ENCODE measurements at regions not wholly inside any gene's neighbourhood (a gene's known extent, or its start where the extent isn't known, plus 50 kb on each side); places are given as distances from the start of the nearest gene placed in this dataset.
"Not testable (repeated sequence)": the region's sequence is repeated elsewhere in the genome, so short reads cannot be mapped to it uniquely, and the experiment has no call there.

DNA sequence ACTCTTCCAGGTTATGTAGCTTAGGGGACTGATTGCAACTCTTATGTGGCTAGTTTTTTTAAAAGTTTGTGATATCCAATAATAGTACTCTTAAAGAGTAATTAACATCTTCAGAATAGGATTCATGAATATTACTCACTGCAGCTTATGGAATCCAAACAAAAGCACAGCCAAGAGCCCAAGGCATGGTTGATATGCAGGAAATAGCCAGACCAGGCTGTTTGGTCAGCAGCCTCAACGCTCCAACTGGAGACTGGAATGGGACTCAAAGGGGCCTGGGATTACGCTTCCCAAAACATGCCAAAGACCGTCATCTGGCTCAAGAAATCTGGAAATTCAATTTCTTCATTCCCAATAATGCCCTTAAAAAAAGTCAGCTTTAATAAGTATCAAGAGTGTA is 268.6 kb downstream of the SEC61B start:
- no peak overlapping the region for H3K9ac ChIP-seq (ENCODE audit: low read length)
- H3K4me1 ChIP-seq (ENCODE audit: control insufficient read depth, low read depth, low read length) = peaks cover 14% of the 10 kb centered on the region
- H3K4me3 ChIP-seq (ENCODE audit: low read length) = no peak overlapping the region
- H3K9me3 ChIP-seq (ENCODE audit: control insufficient read depth, low read depth, low read length) = no peaks in the 10 kb centered on the region
- H3K27me3 ChIP-seq (ENCODE audit: control insufficient read depth, insufficient read depth, low read length) = peaks cover 15% of the 10 kb centered on the region
- H3K27ac ChIP-seq (ENCODE audit: low read length) = no peak overlapping the region
- no peaks in the 10 kb centered on the region for H3K36me3 ChIP-seq (ENCODE audit: control insufficient read depth, low read depth, low read length)

- H3K4me1 ChIP-seq (ENCODE audit: control insufficient read depth, low read depth, low read length) = peaks cover 14% of the 10 kb centered on the region
- no peak overlapping the region for H3K9ac ChIP-seq (ENCODE audit: low read length)
- H3K27ac ChIP-seq (ENCODE audit: low read length) = no peak overlapping the region
- no peak overlapping the region for H3K4me3 ChIP-seq (ENCODE audit: low read length)
- H3K27me3 ChIP-seq (ENCODE audit: control insufficient read depth, insufficient read depth, low read length) = peaks cover 11% of the 10 kb centered on the region
- H3K9me3 ChIP-seq (ENCODE audit: control insufficient read depth, low read depth, low read length) = no peaks in the 10 kb centered on the region
- H3K36me3 ChIP-seq (ENCODE audit: control insufficient read depth, low read depth, low read length) = no peaks in the 10 kb centered on the region
Observed at GRCh38 chr9:99491408-99492158, 269.5 kb downstream of the SEC61B start.

- Histone ChIP-seq H3K4me3 (ENCODE audit: low read length) (no peak overlapping the region), H3K9ac (ENCODE audit: low read length) (no peak overlapping the region), H3K9me3 (ENCODE audit: control insufficient read depth, low read depth, low read length) (no peaks in the 10 kb centered on the region), H3K36me3 (ENCODE audit: control insufficient read depth, low read depth, low read length) (no peaks in the 10 kb centered on the region), H3K27ac (ENCODE audit: low read length) (no peak overlapping the region), H3K27me3 (ENCODE audit: control insufficient read depth, insufficient read depth, low read length) (peaks cover 5% of the 10 kb centered on the region), H3K4me1 (ENCODE audit: control insufficient read depth, low read depth, low read length) (no peaks in the 10 kb centered on the region)
Observed at GRCh38 chr9:99497641-99498040, 275.6 kb downstream of the SEC61B start.

- not testable (repeated sequence) for H3K4me3 ChIP-seq (ENCODE audit: low read length); H3K27ac ChIP-seq (ENCODE audit: low read length); H3K27me3 ChIP-seq (ENCODE audit: control insufficient read depth, insufficient read depth, low read length); H3K36me3 ChIP-seq (ENCODE audit: control insufficient read depth, low read depth, low read length); H3K9ac ChIP-seq (ENCODE audit: low read length); H3K4me1 ChIP-seq (ENCODE audit: control insufficient read depth, low read depth, low read length); H3K9me3 ChIP-seq (ENCODE audit: control insufficient read depth, low read depth, low read length)
Observed at GRCh38 chr9:99498979-99499378, 276.9 kb downstream of the SEC61B start.

DNA sequence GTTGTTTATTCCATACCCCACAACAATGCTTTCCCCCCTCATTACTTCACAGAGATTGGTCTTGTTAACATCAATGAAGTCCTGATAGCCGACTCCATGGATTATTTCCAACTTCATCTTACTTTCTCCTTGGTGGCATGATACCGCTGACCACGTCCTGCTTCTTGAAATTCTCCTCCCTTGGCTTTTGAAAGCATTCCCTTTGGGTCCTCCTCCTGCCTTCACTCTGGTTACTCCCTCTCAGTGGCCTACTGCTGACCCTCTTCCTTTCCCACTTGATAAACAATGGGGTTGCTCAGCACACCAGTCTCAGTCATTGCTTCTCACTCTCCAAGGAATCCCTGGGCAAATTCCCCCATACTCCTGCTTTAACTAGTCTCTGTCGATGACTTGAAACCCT is 283.9 kb downstream of the SEC61B start:
- H3K27ac ChIP-seq (ENCODE audit: low read length) = no peak overlapping the region
- H3K9me3 ChIP-seq (ENCODE audit: control insufficient read depth, low read depth, low read length) = no peaks in the 10 kb centered on the region
- no peak overlapping the region for H3K9ac ChIP-seq (ENCODE audit: low read length)
- peaks cover 7% of the 10 kb centered on the region for H3K4me1 ChIP-seq (ENCODE audit: control insufficient read depth, low read depth, low read length)
- H3K4me3 ChIP-seq (ENCODE audit: low read length) = no peak overlapping the region
- no peaks in the 10 kb centered on the region for H3K36me3 ChIP-seq (ENCODE audit: control insufficient read depth, low read depth, low read length)
- no peaks in the 10 kb centered on the region for H3K27me3 ChIP-seq (ENCODE audit: control insufficient read depth, insufficient read depth, low read length)

DNA sequence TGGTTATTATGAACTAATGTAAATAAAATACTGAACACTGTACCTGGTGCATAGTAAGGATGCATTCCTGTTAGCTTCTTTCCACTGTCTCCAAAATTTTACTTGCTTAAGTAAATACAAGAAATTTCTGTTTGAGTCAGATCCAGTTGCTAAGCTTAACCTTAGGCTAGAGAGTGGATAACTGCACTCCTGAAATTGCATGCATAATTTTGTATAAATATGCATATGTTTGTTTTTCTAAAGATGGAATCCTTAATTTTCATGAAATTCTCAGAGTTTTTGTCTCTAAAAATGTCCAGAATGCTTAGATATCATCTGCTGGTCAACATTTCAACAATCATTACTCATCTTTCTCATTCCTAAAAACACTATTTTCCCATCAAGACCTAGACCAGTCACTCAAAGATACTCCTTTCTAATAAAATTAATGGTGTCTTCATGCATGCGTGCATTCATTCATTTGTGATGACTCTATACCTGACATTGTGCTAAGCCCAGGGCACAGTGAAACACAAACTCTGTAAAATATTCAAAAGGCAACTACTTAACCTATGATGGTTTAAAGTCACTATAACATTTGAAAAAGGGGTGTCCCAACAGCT is 284.8 kb downstream of the SEC61B start:
- Histone ChIP-seq H3K4me3 (ENCODE audit: low read length) (no peak overlapping the region), H3K36me3 (ENCODE audit: control insufficient read depth, low read depth, low read length) (no peaks in the 10 kb centered on the region), H3K27me3 (ENCODE audit: control insufficient read depth, insufficient read depth, low read length) (no peaks in the 10 kb centered on the region), H3K9me3 (ENCODE audit: control insufficient read depth, low read depth, low read length) (no peaks in the 10 kb centered on the region), H3K4me1 (ENCODE audit: control insufficient read depth, low read depth, low read length) (peaks cover 7% of the 10 kb centered on the region), H3K27ac (ENCODE audit: low read length) (no peak overlapping the region), H3K9ac (ENCODE audit: low read length) (no peak overlapping the region)

DNA sequence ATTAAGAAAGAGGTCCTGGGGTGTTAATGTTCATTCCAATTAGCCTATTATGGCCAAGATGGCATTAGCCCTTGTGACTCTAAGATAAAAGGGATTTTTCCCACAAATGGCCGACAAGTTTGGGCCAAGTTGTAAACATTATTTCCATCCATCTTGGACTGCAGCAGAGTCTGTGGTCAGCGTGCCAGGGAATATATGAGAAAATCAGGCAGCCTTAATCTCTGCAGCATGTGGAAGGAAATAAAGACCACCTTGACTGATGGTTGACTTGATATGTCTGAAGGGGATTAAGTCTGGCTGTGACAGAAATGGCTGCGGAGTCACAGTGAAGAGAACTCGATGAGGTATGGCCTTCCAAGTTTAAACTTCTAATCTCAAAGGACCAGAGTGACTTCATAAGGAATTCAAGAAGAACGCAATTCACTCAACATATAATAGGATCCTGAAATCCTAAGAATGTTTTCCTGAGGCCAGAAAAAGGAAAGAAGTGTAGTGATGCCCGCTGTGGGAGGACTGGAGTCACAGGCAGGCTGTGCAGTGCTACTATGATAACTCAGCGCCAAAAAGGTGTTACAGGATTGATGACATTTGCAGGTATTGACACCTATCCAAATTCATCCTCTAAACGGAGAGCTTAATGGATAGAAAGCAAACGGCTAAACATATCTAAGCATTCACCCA is 287.1 kb downstream of the SEC61B start:
- Histone ChIP-seq H3K27ac (ENCODE audit: low read length) (no peak overlapping the region), H3K4me1 (ENCODE audit: control insufficient read depth, low read depth, low read length) (peaks cover 7% of the 10 kb centered on the region), H3K9ac (ENCODE audit: low read length) (no peak overlapping the region), H3K4me3 (ENCODE audit: low read length) (no peak overlapping the region), H3K27me3 (ENCODE audit: control insufficient read depth, insufficient read depth, low read length) (no peaks in the 10 kb centered on the region), H3K36me3 (ENCODE audit: control insufficient read depth, low read depth, low read length) (no peaks in the 10 kb centered on the region), H3K9me3 (ENCODE audit: control insufficient read depth, low read depth, low read length) (no peaks in the 10 kb centered on the region)

GRCh38 chr9:99509900-99510535 is 287.9 kb downstream of the SEC61B start:
- Histone ChIP-seq H3K9me3 (ENCODE audit: control insufficient read depth, low read depth, low read length) (no peaks in the 10 kb centered on the region), H3K9ac (ENCODE audit: low read length) (no peak overlapping the region), H3K4me3 (ENCODE audit: low read length) (no peak overlapping the region), H3K4me1 (ENCODE audit: control insufficient read depth, low read depth, low read length) (peaks cover 7% of the 10 kb centered on the region), H3K36me3 (ENCODE audit: control insufficient read depth, low read depth, low read length) (no peaks in the 10 kb centered on the region), H3K27ac (ENCODE audit: low read length) (no peak overlapping the region), H3K27me3 (ENCODE audit: control insufficient read depth, insufficient read depth, low read length) (no peaks in the 10 kb centered on the region)

DNA sequence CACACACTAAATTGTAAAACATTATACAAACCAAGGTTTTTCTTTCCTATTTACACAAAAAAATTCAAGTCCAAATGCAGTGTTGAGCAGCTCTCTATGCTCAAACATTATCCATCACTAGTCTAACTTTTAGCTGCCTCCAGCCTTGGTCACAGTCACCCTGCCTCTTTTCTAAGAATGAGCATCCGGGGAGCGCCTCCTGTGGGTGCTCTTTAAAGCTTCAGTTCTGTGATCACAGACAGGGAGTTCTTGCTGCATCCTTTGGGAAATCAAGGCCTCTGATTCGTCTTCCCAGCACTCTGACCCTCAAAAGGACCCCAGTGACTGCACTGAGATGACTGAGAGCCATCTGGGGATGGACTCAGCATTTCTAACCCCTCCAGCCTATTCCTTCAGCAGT is 289.6 kb downstream of the SEC61B start:
- H3K4me1 ChIP-seq (ENCODE audit: control insufficient read depth, low read depth, low read length) = peaks cover 7% of the 10 kb centered on the region
- no peak overlapping the region for H3K9ac ChIP-seq (ENCODE audit: low read length)
- no peak overlapping the region for H3K4me3 ChIP-seq (ENCODE audit: low read length)
- no peaks in the 10 kb centered on the region for H3K27me3 ChIP-seq (ENCODE audit: control insufficient read depth, insufficient read depth, low read length)
- H3K27ac ChIP-seq (ENCODE audit: low read length) = no peak overlapping the region
- no peaks in the 10 kb centered on the region for H3K9me3 ChIP-seq (ENCODE audit: control insufficient read depth, low read depth, low read length)
- no peaks in the 10 kb centered on the region for H3K36me3 ChIP-seq (ENCODE audit: control insufficient read depth, low read depth, low read length)

- H3K36me3 ChIP-seq (ENCODE audit: control insufficient read depth, low read depth, low read length) = no peaks in the 10 kb centered on the region
- peaks cover 7% of the 10 kb centered on the region for H3K4me1 ChIP-seq (ENCODE audit: control insufficient read depth, low read depth, low read length)
- H3K27me3 ChIP-seq (ENCODE audit: control insufficient read depth, insufficient read depth, low read length) = no peaks in the 10 kb centered on the region
- H3K9ac ChIP-seq (ENCODE audit: low read length) = no peak overlapping the region
- H3K9me3 ChIP-seq (ENCODE audit: control insufficient read depth, low read depth, low read length) = no peaks in the 10 kb centered on the region
- no peak overlapping the region for H3K4me3 ChIP-seq (ENCODE audit: low read length)
- H3K27ac ChIP-seq (ENCODE audit: low read length) = no peak overlapping the region
Observed at GRCh38 chr9:99513441-99514112, 291.5 kb downstream of the SEC61B start.

DNA sequence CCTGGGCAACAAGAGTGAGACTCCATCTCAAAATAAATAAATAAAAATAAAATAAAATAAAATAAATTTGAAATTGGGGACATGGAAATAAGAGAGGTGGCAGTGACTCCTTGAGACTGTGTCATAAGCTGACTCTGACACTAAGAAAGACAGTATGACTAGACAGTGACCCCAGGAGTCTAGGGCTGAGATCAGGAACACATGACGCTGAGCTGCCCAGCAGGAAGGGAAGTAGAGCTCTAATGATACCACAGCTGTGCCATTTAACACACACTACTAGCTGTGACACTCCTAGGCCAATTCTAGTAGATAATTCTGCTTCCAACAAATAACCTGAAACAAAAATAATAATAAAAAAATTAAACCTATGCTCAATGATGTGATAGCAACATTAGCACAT is 293.0 kb downstream of the SEC61B start:
- no peak overlapping the region for H3K27ac ChIP-seq (ENCODE audit: low read length)
- no peaks in the 10 kb centered on the region for H3K9me3 ChIP-seq (ENCODE audit: control insufficient read depth, low read depth, low read length)
- H3K36me3 ChIP-seq (ENCODE audit: control insufficient read depth, low read depth, low read length) = no peaks in the 10 kb centered on the region
- H3K9ac ChIP-seq (ENCODE audit: low read length) = no peak overlapping the region
- H3K27me3 ChIP-seq (ENCODE audit: control insufficient read depth, insufficient read depth, low read length) = no peaks in the 10 kb centered on the region
- peaks cover 3% of the 10 kb centered on the region for H3K4me1 ChIP-seq (ENCODE audit: control insufficient read depth, low read depth, low read length)
- H3K4me3 ChIP-seq (ENCODE audit: low read length) = no peak overlapping the region

All from iPS-18a (cell line).